Ishikawa (cell line): ENCODE measurements at regions not wholly inside any gene's neighbourhood (a gene's known extent, or its start where the extent isn't known, plus 50 kb on each side); places are given as distances from the start of the nearest gene placed in this dataset.

ENCODE experiments used
- CEBPB ChIP-seq: IDR thresholded peaks from 2 replicates; pipeline ENCODE4 v1.6.1; 2012
- CREB1 ChIP-seq: IDR thresholded peaks from 2 replicates; pipeline ENCODE4 v1.6.1; 2012; ENCODE audit warnings: low read depth
- EP300 ChIP-seq: IDR thresholded peaks from 2 replicates; pipeline ENCODE4 v1.6.1; 2012; ENCODE audit warnings: borderline replicate concordance
- NFIC ChIP-seq: IDR thresholded peaks from 2 replicates; pipeline ENCODE4 v1.6.1; 2012
- RAD21 ChIP-seq: IDR thresholded peaks from 2 replicates; pipeline ENCODE4 v1.6.1; 2012; ENCODE audit warnings: low read depth
- TAF1 ChIP-seq: IDR thresholded peaks from 2 replicates; pipeline ENCODE4 v1.6.1; 2012; ENCODE audit warnings: low read depth, mild to moderate bottlenecking
- TEAD4 ChIP-seq: IDR thresholded peaks from 2 replicates; pipeline ENCODE4 v1.6.1; 2012
- TF ChIP-seq, protein P1 (sequence below): IDR thresholded peaks from 2 replicates; pipeline ENCODE4 v1.6.1; 2012; ENCODE audit warnings: low read depth, mild to moderate bottlenecking

DNA sequence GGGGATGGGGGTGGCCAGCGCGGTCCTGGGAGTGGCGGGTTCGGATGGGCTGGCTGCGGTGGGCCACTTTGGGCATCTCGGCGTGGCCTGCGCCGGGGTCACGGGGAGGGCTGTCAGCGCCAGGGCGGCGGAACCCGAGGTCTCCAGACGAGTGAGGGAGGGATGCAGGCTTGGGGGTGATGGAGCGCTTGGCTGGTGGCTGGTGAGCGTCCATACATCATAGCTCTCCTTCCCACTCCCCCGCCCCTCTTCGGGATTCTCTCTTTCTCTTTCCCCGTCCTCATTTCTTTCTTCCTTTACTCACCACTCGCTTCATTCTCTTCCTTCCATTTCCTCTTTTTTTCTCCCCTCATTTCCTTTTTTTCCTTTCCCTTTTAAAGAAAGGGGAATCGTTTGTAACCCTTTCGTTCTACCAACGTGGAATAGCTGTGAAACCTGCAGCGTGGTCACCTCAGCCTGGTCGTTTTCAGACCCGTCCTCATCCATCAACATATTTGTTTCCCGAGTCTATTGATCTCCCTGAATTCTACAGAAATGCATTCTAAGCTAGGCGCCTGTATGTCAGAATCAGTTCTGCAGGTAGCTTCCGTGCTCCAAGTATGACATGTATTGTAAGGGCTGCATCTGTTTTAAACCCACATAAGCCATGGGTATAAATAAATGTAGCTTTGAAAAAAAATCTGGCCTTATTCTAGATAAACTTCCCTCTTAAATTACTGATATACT lies 260.3 kb upstream of the E2F7 start:
- no peak for TF ChIP-seq CREB1
- TF ChIP-seq EP300 = no peak
- no peak for TF ChIP-seq NFIC
- no peak for TF ChIP-seq TAF1
- no peak for TF ChIP-seq RAD21
- TF ChIP-seq, protein P1, sequence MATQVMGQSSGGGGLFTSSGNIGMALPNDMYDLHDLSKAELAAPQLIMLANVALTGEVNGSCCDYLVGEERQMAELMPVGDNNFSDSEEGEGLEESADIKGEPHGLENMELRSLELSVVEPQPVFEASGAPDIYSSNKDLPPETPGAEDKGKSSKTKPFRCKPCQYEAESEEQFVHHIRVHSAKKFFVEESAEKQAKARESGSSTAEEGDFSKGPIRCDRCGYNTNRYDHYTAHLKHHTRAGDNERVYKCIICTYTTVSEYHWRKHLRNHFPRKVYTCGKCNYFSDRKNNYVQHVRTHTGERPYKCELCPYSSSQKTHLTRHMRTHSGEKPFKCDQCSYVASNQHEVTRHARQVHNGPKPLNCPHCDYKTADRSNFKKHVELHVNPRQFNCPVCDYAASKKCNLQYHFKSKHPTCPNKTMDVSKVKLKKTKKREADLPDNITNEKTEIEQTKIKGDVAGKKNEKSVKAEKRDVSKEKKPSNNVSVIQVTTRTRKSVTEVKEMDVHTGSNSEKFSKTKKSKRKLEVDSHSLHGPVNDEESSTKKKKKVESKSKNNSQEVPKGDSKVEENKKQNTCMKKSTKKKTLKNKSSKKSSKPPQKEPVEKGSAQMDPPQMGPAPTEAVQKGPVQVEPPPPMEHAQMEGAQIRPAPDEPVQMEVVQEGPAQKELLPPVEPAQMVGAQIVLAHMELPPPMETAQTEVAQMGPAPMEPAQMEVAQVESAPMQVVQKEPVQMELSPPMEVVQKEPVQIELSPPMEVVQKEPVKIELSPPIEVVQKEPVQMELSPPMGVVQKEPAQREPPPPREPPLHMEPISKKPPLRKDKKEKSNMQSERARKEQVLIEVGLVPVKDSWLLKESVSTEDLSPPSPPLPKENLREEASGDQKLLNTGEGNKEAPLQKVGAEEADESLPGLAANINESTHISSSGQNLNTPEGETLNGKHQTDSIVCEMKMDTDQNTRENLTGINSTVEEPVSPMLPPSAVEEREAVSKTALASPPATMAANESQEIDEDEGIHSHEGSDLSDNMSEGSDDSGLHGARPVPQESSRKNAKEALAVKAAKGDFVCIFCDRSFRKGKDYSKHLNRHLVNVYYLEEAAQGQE = no peak
- TF ChIP-seq TEAD4 = no peak
- TF ChIP-seq CEBPB = no peak
